ENCODE measurements at regions not wholly inside any gene's neighbourhood (a gene's known extent, or its start where the extent isn't known, plus 50 kb on each side); places are given as distances from the start of the nearest gene placed in this dataset.
"Not testable (repeated sequence)": the region's sequence is repeated elsewhere in the genome, so short reads cannot be mapped to it uniquely, and the experiment has no call there.

DNA sequence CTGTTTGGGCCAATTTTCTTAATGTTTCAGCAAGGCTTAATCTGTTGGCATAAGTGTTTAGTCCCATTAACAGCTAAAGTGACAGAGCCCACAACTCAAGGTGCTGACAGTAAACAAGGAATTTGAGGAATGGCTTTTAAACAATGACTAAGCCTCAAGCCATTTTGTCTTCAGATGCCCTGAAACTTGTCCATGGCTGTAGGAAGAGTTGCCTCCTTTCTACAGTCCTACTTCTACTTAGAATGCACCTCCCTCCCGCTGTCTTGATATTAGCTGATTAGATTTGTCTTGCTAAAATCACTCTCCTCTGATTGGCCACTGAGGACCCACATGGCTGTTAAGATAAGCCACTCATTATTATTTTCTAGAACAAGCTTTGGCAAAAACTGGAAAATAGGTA lies 188.4 kb upstream of the OTX2 start:
- peak; percentile 53 for DNase-seq (ENCODE audit: extremely low spot score)
- no peak for TF ChIP-seq POLR2A (IDR thresholded peaks at IDR 0.05; ENCODE audit: low read depth)
- no peak for TF ChIP-seq EP300 (IDR thresholded peaks at IDR 0.05)
- no peak for TF ChIP-seq POLR2AphosphoS5 (IDR thresholded peaks at IDR 0.05)
- TF ChIP-seq, protein P1, sequence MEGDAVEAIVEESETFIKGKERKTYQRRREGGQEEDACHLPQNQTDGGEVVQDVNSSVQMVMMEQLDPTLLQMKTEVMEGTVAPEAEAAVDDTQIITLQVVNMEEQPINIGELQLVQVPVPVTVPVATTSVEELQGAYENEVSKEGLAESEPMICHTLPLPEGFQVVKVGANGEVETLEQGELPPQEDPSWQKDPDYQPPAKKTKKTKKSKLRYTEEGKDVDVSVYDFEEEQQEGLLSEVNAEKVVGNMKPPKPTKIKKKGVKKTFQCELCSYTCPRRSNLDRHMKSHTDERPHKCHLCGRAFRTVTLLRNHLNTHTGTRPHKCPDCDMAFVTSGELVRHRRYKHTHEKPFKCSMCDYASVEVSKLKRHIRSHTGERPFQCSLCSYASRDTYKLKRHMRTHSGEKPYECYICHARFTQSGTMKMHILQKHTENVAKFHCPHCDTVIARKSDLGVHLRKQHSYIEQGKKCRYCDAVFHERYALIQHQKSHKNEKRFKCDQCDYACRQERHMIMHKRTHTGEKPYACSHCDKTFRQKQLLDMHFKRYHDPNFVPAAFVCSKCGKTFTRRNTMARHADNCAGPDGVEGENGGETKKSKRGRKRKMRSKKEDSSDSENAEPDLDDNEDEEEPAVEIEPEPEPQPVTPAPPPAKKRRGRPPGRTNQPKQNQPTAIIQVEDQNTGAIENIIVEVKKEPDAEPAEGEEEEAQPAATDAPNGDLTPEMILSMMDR (IDR thresholded peaks at IDR 0.05): no peak
- H3K9me3 ChIP-seq: no peaks in the 10 kb centered on the region
- no peak overlapping the region for H3K4me3 ChIP-seq
- 77% methylated on average over 1 of the region's 1 CpG for WGBS
- H3K27me3 ChIP-seq: peaks cover 0 to 5% (median 0%) of the 10 kb centered on the region in 4 donors
- no peaks in the 10 kb centered on the region for H3K4me1 ChIP-seq
- intact Hi-C loops (cut with DNase I): no loop called here
- no peak overlapping the region for H3K27ac ChIP-seq (replicated peaks in 1 of 4)
- no peaks in the 10 kb centered on the region for H3K36me3 ChIP-seq

DNA sequence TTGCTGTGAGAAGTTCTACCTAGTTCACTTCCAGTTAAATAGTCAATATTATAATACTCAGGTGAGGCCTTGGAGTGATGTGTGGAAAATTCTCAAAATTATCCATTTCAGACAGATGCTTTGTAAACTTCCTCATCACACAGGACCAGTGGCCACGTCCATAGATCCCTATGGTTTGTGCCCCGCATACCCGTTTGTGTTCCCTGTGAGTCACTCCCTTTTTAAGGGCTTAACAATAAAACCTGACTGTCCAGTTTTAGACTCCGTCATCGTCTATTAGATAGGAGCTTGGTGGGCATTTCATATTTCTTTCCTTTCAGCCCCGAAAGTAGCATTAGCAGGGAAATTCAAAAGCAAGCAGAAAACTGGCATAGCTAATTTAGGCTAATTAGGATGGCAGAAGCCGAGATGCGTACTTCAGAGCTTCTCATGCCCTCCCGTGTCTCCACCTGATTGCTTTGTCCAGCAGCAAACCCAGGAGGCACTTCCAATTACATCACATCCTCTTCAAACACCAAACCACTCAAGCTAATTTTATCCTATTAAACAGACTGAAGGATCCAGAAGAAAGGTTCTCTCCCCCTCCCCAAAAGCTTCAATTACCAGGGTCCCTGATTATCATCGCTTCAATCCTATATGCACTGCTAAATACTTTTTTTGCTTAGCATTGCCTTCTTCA lies 186.6 kb upstream of the OTX2 start:
- DNase-seq (ENCODE audit: extremely low spot score): peak; percentile 31

DNA sequence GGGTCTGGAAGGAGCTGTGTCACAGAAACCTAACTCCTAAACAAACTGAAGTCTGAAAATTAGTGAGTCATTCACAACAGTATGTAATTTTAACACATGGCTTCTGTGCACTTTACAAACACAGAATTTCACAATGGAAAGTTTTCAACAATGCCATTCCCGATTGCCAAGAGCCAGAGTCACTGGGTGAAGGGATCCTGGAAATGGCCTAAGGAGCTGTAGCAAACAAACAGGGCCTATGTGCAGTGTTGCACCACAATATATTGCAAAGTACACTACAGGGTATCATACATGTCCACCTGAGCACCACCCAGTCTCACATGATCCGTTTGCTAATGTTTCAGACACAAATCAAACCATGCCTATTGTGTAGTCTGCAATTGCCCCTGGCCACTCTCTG lies 184.7 kb upstream of the OTX2 start:
- intact Hi-C loops (cut with DNase I): no loop called here
- Histone ChIP-seq H3K27ac (replicated peaks in 1 of 4) (no peak overlapping the region), H3K4me3 (no peak overlapping the region), H3K36me3 (no peaks in the 10 kb centered on the region), H3K9me3 (no peaks in the 10 kb centered on the region), H3K4me1 (no peaks in the 10 kb centered on the region), H3K27me3 (peaks cover 0 to 5% (median 0%) of the 10 kb centered on the region in 4 donors)
- WGBS: 60% methylated on average over 1 of the region's 2 CpGs
- peak; percentile 50 for DNase-seq (ENCODE audit: extremely low spot score)
- TF ChIP-seq POLR2AphosphoS5 (IDR thresholded peaks at IDR 0.05) (no peak), EP300 (IDR thresholded peaks at IDR 0.05) (no peak), POLR2A (IDR thresholded peaks at IDR 0.05; ENCODE audit: low read depth) (no peak)
- TF ChIP-seq, protein P1 (IDR thresholded peaks at IDR 0.05): no peak

More for the DNA sequence above, 186.6 kb upstream of the OTX2 start:
- TF ChIP-seq, protein P1 (IDR thresholded peaks at IDR 0.05): no peak
- no peak for TF ChIP-seq POLR2AphosphoS5 (IDR thresholded peaks at IDR 0.05)
- no peak for TF ChIP-seq POLR2A (IDR thresholded peaks at IDR 0.05; ENCODE audit: low read depth)
- no peak for TF ChIP-seq EP300 (IDR thresholded peaks at IDR 0.05)
- WGBS: 78% methylated on average over 10 of the region's 10 CpGs
- no peak overlapping the region for H3K27ac ChIP-seq (replicated peaks in 1 of 4)
- H3K4me1 ChIP-seq: no peaks in the 10 kb centered on the region
- H3K9me3 ChIP-seq: no peaks in the 10 kb centered on the region
- H3K27me3 ChIP-seq: peaks cover 0 to 5% (median 0%) of the 10 kb centered on the region in 4 donors
- intact Hi-C loops (cut with DNase I): no loop called here
- H3K4me3 ChIP-seq: no peak overlapping the region
- no peaks in the 10 kb centered on the region for H3K36me3 ChIP-seq

DNA sequence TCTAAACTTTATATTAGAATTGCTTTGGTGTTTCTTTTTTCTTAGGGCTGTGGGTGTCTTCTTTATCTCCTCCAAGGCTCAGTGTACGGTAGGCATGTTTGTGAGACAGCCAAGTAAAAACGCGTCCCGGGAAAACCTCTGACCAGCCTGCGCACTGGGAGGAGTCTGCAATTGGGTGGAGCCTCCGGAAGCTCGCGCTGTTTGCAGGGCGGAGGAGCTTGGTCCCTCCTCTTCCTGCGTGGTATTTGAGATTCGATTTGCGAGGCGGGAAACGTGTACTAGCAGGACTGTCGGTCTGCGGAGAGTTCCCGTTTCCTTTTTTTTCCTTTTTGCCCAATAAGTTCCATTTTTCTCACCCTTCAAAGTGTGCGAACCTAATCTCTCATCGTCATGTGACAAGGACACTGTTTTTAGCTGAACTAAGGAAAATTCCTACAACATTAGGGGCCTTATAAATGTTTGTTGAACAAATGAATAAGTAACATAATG lies 182.1 kb upstream of the OTX2 start:
- H3K36me3 ChIP-seq: no peaks in the 10 kb centered on the region
- intact Hi-C loops (cut with DNase I): no loop called here
- H3K4me1 ChIP-seq: no peaks in the 10 kb centered on the region
- no peaks in the 10 kb centered on the region for H3K9me3 ChIP-seq
- H3K27ac ChIP-seq (replicated peaks in 1 of 4): no peak overlapping the region
- WGBS: 82% methylated on average over 19 of the region's 19 CpGs
- H3K4me3 ChIP-seq: no peak overlapping the region
- TF ChIP-seq POLR2A (IDR thresholded peaks at IDR 0.05; ENCODE audit: low read depth) (no peak), EP300 (IDR thresholded peaks at IDR 0.05) (no peak), POLR2AphosphoS5 (IDR thresholded peaks at IDR 0.05) (no peak)
- TF ChIP-seq, protein P1 (IDR thresholded peaks at IDR 0.05): no peak
- H3K27me3 ChIP-seq: no peaks in the 10 kb centered on the region
- peak; percentile 68 for DNase-seq (ENCODE audit: extremely low spot score)

DNA sequence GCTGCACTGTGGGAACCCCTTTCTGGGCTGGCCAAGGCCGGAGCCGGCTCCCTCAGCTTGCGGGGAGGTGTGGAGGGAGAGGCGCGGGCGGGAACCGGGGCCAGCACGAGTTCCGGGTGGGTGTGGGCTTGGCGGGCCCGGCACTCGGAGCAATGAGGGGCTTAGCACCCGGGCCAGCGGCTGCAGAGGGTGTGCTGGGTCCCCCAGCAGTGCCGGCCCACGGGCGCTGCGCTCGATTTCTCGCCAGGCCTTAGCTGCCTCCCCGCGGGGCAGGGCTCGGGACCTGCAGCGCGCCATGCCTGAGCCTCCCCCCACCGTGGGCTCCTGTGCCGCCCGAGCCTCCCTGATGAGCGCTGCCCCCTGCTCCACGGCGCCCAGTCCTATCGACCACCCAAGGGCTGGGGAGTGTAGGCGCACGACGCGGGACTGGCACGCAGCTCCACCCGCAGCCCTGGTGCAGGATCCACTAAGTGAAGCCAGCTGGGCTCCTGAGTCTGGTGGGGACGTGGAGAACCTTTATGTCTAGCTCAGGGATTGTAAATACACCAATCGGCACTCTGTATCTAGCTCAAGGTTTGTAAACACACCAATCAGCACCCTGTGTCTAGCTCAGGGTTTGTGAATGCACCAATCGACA lies 180.8 kb upstream of the OTX2 start:
- WGBS: 97% methylated on average over 35 of the region's 41 CpGs
- H3K36me3 ChIP-seq; intact Hi-C loops (cut with DNase I): not testable (repeated sequence)

More for the DNA sequence above, 180.8 kb upstream of the OTX2 start:
- not testable (repeated sequence) for H3K27ac ChIP-seq (replicated peaks in 1 of 4); H3K4me3 ChIP-seq; H3K27me3 ChIP-seq; H3K9me3 ChIP-seq; H3K4me1 ChIP-seq
- peak; percentile 47 for DNase-seq (ENCODE audit: extremely low spot score)
